ENCODE measurements at regions not wholly inside any gene's neighbourhood (a gene's known extent, or its start where the extent isn't known, plus 50 kb on each side); places are given as distances from the start of the nearest gene placed in this dataset.

- H3F3A ChIP-seq (ENCODE audit: low read depth) = no peaks in the 10 kb centered on the region
- H3K79me2 ChIP-seq (ENCODE audit: insufficient read depth, low read length) = no peaks in the 10 kb centered on the region
- H3K36me3 ChIP-seq (ENCODE audit: insufficient read depth, low read length) = no peaks in the 10 kb centered on the region
- no peaks in the 10 kb centered on the region for H3K4me1 ChIP-seq (ENCODE audit: insufficient read depth, low read length, poor library complexity, severe bottlenecking)
- H3K9ac ChIP-seq (ENCODE audit: low read depth, low read length, poor library complexity, severe bottlenecking) = no peak overlapping the region
- no peak overlapping the region for H2AFZ ChIP-seq (ENCODE audit: low read length)
- H3K9me3 ChIP-seq (ENCODE audit: insufficient read depth, low read depth, low read length) = no peaks in the 10 kb centered on the region
- H3K4me2 ChIP-seq (ENCODE audit: low read depth, low read length, poor library complexity, severe bottlenecking) = no peak overlapping the region
- H3K9me2 ChIP-seq (replicated peaks; ENCODE audit: low read depth, low read length) = no peaks in the 10 kb centered on the region
- no peak overlapping the region for H3K4me3 ChIP-seq (ENCODE audit: low read length, poor library complexity, severe bottlenecking)
- no peaks in the 10 kb centered on the region for H3K27me3 ChIP-seq (ENCODE audit: insufficient read depth, low read length, poor library complexity, severe bottlenecking)
- TF ChIP-seq CTCF (conservative IDR thresholded peaks at IDR 0.05; ENCODE audit: low read length) = no peak
- no peak for TF ChIP-seq EZH2phosphoT487 (IDR thresholded peaks at IDR 0.05; ENCODE audit: borderline replicate concordance)
- H4K20me1 ChIP-seq (ENCODE audit: insufficient read depth, low read length, poor library complexity, severe bottlenecking) = no peaks in the 10 kb centered on the region
Measured at GRCh38 chr7:20561466-20561865, 54.0 kb upstream of the ABCB5 start.

- no peaks in the 10 kb centered on the region for H4K20me1 ChIP-seq (ENCODE audit: insufficient read depth, low read length, poor library complexity, severe bottlenecking)
- H3K79me2 ChIP-seq (ENCODE audit: insufficient read depth, low read length) = no peaks in the 10 kb centered on the region
- no peak for TF ChIP-seq EZH2phosphoT487 (IDR thresholded peaks at IDR 0.05; ENCODE audit: borderline replicate concordance)
- no peak for TF ChIP-seq CTCF (conservative IDR thresholded peaks at IDR 0.05; ENCODE audit: low read length)
- no peaks in the 10 kb centered on the region for H3K36me3 ChIP-seq (ENCODE audit: insufficient read depth, low read length)
- no peaks in the 10 kb centered on the region for H3K4me1 ChIP-seq (ENCODE audit: insufficient read depth, low read length, poor library complexity, severe bottlenecking)
- no peaks in the 10 kb centered on the region for H3F3A ChIP-seq (ENCODE audit: low read depth)
- H3K9me2 ChIP-seq (replicated peaks; ENCODE audit: low read depth, low read length) = no peaks in the 10 kb centered on the region
- H3K27me3 ChIP-seq (ENCODE audit: insufficient read depth, low read length, poor library complexity, severe bottlenecking) = no peaks in the 10 kb centered on the region
- no peak overlapping the region for H3K4me2 ChIP-seq (ENCODE audit: low read depth, low read length, poor library complexity, severe bottlenecking)
- H3K4me3 ChIP-seq (ENCODE audit: low read length, poor library complexity, severe bottlenecking) = no peak overlapping the region
- H3K9ac ChIP-seq (ENCODE audit: low read depth, low read length, poor library complexity, severe bottlenecking) = no peak overlapping the region
- H3K9me3 ChIP-seq (ENCODE audit: insufficient read depth, low read depth, low read length) = no peaks in the 10 kb centered on the region
- H2AFZ ChIP-seq (ENCODE audit: low read length) = no peak overlapping the region
Measured at GRCh38 chr7:20561908-20562307, 53.6 kb upstream of the ABCB5 start.

GRCh38 chr7:20562461-20562860 is 53.0 kb upstream of the ABCB5 start:
- H3K4me2 ChIP-seq (ENCODE audit: low read depth, low read length, poor library complexity, severe bottlenecking) = no peak overlapping the region
- no peak for TF ChIP-seq EZH2phosphoT487 (IDR thresholded peaks at IDR 0.05; ENCODE audit: borderline replicate concordance)
- no peak for TF ChIP-seq CTCF (conservative IDR thresholded peaks at IDR 0.05; ENCODE audit: low read length)
- H3K9me3 ChIP-seq (ENCODE audit: insufficient read depth, low read depth, low read length) = no peaks in the 10 kb centered on the region
- no peaks in the 10 kb centered on the region for H3K4me1 ChIP-seq (ENCODE audit: insufficient read depth, low read length, poor library complexity, severe bottlenecking)
- no peaks in the 10 kb centered on the region for H4K20me1 ChIP-seq (ENCODE audit: insufficient read depth, low read length, poor library complexity, severe bottlenecking)
- no peaks in the 10 kb centered on the region for H3K79me2 ChIP-seq (ENCODE audit: insufficient read depth, low read length)
- H3K4me3 ChIP-seq (ENCODE audit: low read length, poor library complexity, severe bottlenecking) = no peak overlapping the region
- no peaks in the 10 kb centered on the region for H3F3A ChIP-seq (ENCODE audit: low read depth)
- no peaks in the 10 kb centered on the region for H3K9me2 ChIP-seq (replicated peaks; ENCODE audit: low read depth, low read length)
- H3K9ac ChIP-seq (ENCODE audit: low read depth, low read length, poor library complexity, severe bottlenecking) = no peak overlapping the region
- no peak overlapping the region for H2AFZ ChIP-seq (ENCODE audit: low read length)
- H3K36me3 ChIP-seq (ENCODE audit: insufficient read depth, low read length) = no peaks in the 10 kb centered on the region
- no peaks in the 10 kb centered on the region for H3K27me3 ChIP-seq (ENCODE audit: insufficient read depth, low read length, poor library complexity, severe bottlenecking)

All from Loucy (cell line).